ENCODE measurements at regions not wholly inside any gene's neighbourhood (a gene's known extent, or its start where the extent isn't known, plus 50 kb on each side); places are given as distances from the start of the nearest gene placed in this dataset.

DNA sequence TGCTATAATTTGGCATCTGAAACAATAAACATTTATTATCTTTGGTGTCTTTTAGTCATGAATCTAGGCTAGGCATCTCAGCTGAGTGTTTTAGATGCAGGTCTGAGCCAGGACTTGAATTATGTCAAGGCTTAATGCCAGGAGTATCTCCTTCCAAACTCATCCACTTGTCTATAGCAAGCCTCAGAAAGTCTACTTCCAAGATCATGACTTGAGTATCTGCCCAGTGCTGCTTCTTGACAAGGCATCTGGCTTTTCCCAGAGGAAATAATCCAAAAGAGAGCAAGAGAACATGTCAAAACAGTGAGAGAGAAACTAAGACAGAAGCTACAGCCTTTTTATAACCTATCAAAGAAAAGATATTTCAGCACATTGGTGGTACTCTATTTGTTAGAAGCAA, 1052.1 kb upstream of the PCDH10 start:
- TF ChIP-seq, protein P1, sequence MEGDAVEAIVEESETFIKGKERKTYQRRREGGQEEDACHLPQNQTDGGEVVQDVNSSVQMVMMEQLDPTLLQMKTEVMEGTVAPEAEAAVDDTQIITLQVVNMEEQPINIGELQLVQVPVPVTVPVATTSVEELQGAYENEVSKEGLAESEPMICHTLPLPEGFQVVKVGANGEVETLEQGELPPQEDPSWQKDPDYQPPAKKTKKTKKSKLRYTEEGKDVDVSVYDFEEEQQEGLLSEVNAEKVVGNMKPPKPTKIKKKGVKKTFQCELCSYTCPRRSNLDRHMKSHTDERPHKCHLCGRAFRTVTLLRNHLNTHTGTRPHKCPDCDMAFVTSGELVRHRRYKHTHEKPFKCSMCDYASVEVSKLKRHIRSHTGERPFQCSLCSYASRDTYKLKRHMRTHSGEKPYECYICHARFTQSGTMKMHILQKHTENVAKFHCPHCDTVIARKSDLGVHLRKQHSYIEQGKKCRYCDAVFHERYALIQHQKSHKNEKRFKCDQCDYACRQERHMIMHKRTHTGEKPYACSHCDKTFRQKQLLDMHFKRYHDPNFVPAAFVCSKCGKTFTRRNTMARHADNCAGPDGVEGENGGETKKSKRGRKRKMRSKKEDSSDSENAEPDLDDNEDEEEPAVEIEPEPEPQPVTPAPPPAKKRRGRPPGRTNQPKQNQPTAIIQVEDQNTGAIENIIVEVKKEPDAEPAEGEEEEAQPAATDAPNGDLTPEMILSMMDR (IDR thresholded peaks at IDR 0.05; ENCODE audit: poor library complexity), result no peak
- no peak for TF ChIP-seq EZH2phosphoT487 (IDR thresholded peaks at IDR 0.05; ENCODE audit: low read depth, severe bottlenecking, unreplicated experiment)
